Nephron progenitor cell (in vitro differentiated cells): ENCODE measurements at regions not wholly inside any gene's neighbourhood (a gene's known extent, or its start where the extent isn't known, plus 50 kb on each side); places are given as distances from the start of the nearest gene placed in this dataset.
"Not testable (repeated sequence)": the region's sequence is repeated elsewhere in the genome, so short reads cannot be mapped to it uniquely, and the experiment has no call there.

Experiments used
- DNase-seq: peaks from one replicate; pipeline ENCODE4 v3.0.0; 2021
- H3K27ac Mint-ChIP-seq: 2 replicates; pipeline ENCODE4 v1.8.0; 2021; ENCODE audit warnings: mild to moderate bottlenecking, moderate library complexity, mixed read lengths
- H3K27me3 Mint-ChIP-seq: 2 replicates; pipeline ENCODE4 v1.8.0; 2021; ENCODE audit warnings: mild to moderate bottlenecking, low read depth, mixed read lengths; ENCODE audit not compliant: poor library complexity
- H3K36me3 Mint-ChIP-seq: 2 replicates; pipeline ENCODE4 v1.8.0; 2021; ENCODE audit warnings: low read depth, mixed read lengths
- H3K4me1 Mint-ChIP-seq: 2 replicates; pipeline ENCODE4 v1.8.0; 2021; ENCODE audit warnings: mixed read lengths
- H3K4me3 Mint-ChIP-seq: 2 replicates; pipeline ENCODE4 v1.8.0; 2021; ENCODE audit warnings: mild to moderate bottlenecking, moderate library complexity, mixed read lengths
- H3K9me3 Mint-ChIP-seq: 2 replicates; pipeline ENCODE4 v1.8.0; 2021; ENCODE audit warnings: mild to moderate bottlenecking, moderate library complexity, mixed read lengths
- CTCF ChIP-seq: fragments of 200-600 bp; sonication (generic); IDR thresholded peaks from 2 replicates; pipeline ENCODE4 v1.5.0; 2021; ENCODE audit warnings: antibody characterized with exemption

- no peak overlapping the region for H3K27ac Mint-ChIP-seq
- no peaks in the 10 kb centered on the region for H3K36me3 Mint-ChIP-seq
- no peak for DNase-seq
- H3K4me3 Mint-ChIP-seq, result no peak overlapping the region
- H3K4me1 Mint-ChIP-seq, result no peaks in the 10 kb centered on the region
- H3K27me3 Mint-ChIP-seq, result no peaks in the 10 kb centered on the region
- H3K9me3 Mint-ChIP-seq, result peaks cover 55% of the 10 kb centered on the region
- no peak for TF ChIP-seq CTCF
Measured at GRCh38 chr13:18943721-18944391, 237.8 kb downstream of the TUBA3C start.

- Mint-ChIP-seq H3K4me1 (no peaks in the 10 kb centered on the region), H3K27me3 (no peaks in the 10 kb centered on the region), H3K9me3 (peaks cover 55% of the 10 kb centered on the region), H3K36me3 (no peaks in the 10 kb centered on the region), H3K27ac (no peak overlapping the region), H3K4me3 (no peak overlapping the region)
- no peak for DNase-seq
- TF ChIP-seq CTCF, result no peak
Measured at GRCh38 chr13:18943273-18943672, 238.4 kb downstream of the TUBA3C start.

GRCh38 chr13:18936104-18936503 is 245.5 kb downstream of the TUBA3C start:
- H3K27me3 Mint-ChIP-seq, result no peaks in the 10 kb centered on the region
- TF ChIP-seq CTCF, result no peak

GRCh38 chr13:18921063-18921462 is 260.6 kb downstream of the TUBA3C start:
- no peaks in the 10 kb centered on the region for H3K4me1 Mint-ChIP-seq
- DNase-seq, result no peak
- H3K27me3 Mint-ChIP-seq, result no peaks in the 10 kb centered on the region
- no peak overlapping the region for H3K4me3 Mint-ChIP-seq
- no peak for TF ChIP-seq CTCF
- peaks cover 54% of the 10 kb centered on the region for H3K9me3 Mint-ChIP-seq
- no peaks in the 10 kb centered on the region for H3K36me3 Mint-ChIP-seq
- H3K27ac Mint-ChIP-seq, result no peak overlapping the region

More at GRCh38 chr13:18936104-18936503, 245.5 kb downstream of the TUBA3C start:
- Mint-ChIP-seq H3K9me3 (peaks cover 71% of the 10 kb centered on the region), H3K27ac (no peak overlapping the region), H3K4me1 (no peaks in the 10 kb centered on the region), H3K36me3 (peaks cover 6% of the 10 kb centered on the region), H3K4me3 (no peak overlapping the region)
- no peak for DNase-seq

GRCh38 chr13:18905096-18905495 is 276.5 kb downstream of the TUBA3C start:
- H3K4me1 Mint-ChIP-seq, H3K4me3 Mint-ChIP-seq, H3K27me3 Mint-ChIP-seq, H3K27ac Mint-ChIP-seq, H3K36me3 Mint-ChIP-seq, DNase-seq: not testable (repeated sequence)
- peaks cover 87% of the 10 kb centered on the region for H3K9me3 Mint-ChIP-seq

- peaks cover 75% of the 10 kb centered on the region for H3K9me3 Mint-ChIP-seq
- not testable (repeated sequence) for DNase-seq, H3K4me3 Mint-ChIP-seq, H3K27me3 Mint-ChIP-seq, H3K27ac Mint-ChIP-seq, H3K36me3 Mint-ChIP-seq, H3K4me1 Mint-ChIP-seq
Measured at GRCh38 chr13:18895411-18895810, 286.2 kb downstream of the TUBA3C start.

- H3K4me1 Mint-ChIP-seq, H3K4me3 Mint-ChIP-seq, H3K27me3 Mint-ChIP-seq, H3K36me3 Mint-ChIP-seq, H3K27ac Mint-ChIP-seq, DNase-seq: not testable (repeated sequence)
- peaks cover 80% of the 10 kb centered on the region for H3K9me3 Mint-ChIP-seq
Measured at GRCh38 chr13:18891242-18891641, 290.4 kb downstream of the TUBA3C start.

GRCh38 chr13:18874875-18875789 is 306.5 kb downstream of the TUBA3C start:
- H3K4me3 Mint-ChIP-seq, H3K27me3 Mint-ChIP-seq, H3K36me3 Mint-ChIP-seq, H3K4me1 Mint-ChIP-seq, H3K27ac Mint-ChIP-seq, DNase-seq: not testable (repeated sequence)
- H3K9me3 Mint-ChIP-seq, result peaks cover 57% of the 10 kb centered on the region

- H3K4me1 Mint-ChIP-seq, H3K4me3 Mint-ChIP-seq, H3K36me3 Mint-ChIP-seq, DNase-seq, H3K27me3 Mint-ChIP-seq, H3K27ac Mint-ChIP-seq: not testable (repeated sequence)
- H3K9me3 Mint-ChIP-seq, result peaks cover 56% of the 10 kb centered on the region
Measured at GRCh38 chr13:18870557-18870956, 311.1 kb downstream of the TUBA3C start.

- not testable (repeated sequence) for H3K27ac Mint-ChIP-seq, H3K27me3 Mint-ChIP-seq, H3K4me3 Mint-ChIP-seq, H3K4me1 Mint-ChIP-seq, H3K36me3 Mint-ChIP-seq, DNase-seq
- peaks cover 54% of the 10 kb centered on the region for H3K9me3 Mint-ChIP-seq
Measured at GRCh38 chr13:18869365-18869764, 312.3 kb downstream of the TUBA3C start.
